LHCN-M2 (cell line): ENCODE measurements at regions not wholly inside any gene's neighbourhood (a gene's known extent, or its start where the extent isn't known, plus 50 kb on each side); places are given as distances from the start of the nearest gene placed in this dataset.

ENCODE experiments used
- DNase-seq: peaks from one replicate; pipeline ENCODE4 v3.0.0-alpha.2; 2012; ENCODE audit warnings: low read depth

- DNase-seq = no peak
These were observed 706.3 kb downstream of the ADGRL2 start for GRCh38 chr1:82507011-82507410.

GRCh38 chr1:82503822-82504221, 703.1 kb downstream of the ADGRL2 start:
- no peak for DNase-seq

DNA sequence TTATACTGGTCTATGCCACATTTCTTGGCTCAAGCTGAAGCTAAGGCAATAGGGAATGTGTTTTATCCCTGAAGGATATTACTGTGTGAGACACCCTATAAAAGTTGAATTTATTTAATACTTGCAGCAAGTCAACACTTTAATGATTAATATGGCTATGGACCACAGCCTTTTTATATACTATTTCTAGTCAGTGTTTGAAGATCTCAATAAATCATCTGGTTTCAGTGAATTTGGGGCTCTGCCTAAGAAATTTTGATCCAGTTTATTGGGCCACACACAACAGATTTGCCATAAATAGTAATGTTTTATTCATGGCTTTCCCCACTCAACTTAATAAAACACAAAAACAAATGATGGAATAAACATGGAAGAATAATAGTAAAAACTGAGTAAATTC, 698.3 kb downstream of the ADGRL2 start:
- DNase-seq = no peak

DNA sequence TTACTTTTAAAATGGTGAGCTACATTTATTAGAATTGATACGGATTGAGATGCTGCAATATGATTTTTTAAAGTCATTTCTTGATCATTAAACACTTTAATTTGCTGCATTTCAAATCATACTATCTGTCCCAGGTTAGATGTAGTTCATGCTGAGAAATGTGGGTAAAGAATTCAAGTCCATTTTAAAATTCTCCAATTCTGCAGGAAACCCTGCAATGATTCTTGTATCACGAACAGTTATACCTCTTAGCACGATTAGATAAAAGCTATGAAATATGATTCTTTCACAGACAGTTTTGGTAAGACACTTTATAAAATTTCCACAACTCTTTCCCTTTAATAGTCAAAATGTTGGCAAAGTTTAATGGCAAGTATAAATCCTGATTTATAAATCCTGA, 693.4 kb downstream of the ADGRL2 start:
- no peak for DNase-seq

- DNase-seq = no peak
These were observed 691.4 kb downstream of the ADGRL2 start for GRCh38 chr1:82492159-82492558.

DNA sequence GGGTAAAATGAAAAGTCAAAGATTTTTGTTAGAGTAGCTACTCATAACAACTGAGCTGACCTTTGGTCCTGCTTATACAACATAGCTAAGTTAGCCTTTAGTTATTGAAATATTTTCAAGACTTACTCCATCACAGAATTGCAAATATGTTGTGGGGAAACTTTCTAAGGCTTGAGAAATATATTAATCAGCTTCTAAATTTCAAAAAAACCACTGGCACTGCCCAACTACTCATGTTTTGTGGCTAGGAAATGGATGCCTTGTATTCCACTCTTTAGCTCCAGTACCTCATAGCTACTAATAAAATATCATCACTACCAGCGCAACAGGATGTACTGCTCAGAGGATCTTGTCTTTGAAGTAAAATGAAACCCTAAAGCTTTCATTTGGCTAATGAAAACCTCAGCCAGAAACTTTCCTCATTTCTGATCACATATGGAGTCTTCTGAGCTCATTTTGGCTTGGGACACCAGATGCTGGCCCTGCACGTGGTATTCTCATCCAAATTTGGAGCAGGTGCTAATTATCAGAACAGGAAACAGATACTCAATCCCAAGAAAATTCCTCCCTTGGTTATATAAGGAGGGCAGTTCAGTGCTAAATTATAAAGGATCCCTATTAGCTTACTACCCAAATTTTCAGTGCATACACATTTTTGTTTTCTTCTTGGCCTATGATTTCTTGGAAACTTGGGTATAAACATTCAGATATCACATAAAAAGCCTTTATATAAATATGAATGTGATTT, 690.7 kb downstream of the ADGRL2 start:
- peak; percentile 10 for DNase-seq

DNA sequence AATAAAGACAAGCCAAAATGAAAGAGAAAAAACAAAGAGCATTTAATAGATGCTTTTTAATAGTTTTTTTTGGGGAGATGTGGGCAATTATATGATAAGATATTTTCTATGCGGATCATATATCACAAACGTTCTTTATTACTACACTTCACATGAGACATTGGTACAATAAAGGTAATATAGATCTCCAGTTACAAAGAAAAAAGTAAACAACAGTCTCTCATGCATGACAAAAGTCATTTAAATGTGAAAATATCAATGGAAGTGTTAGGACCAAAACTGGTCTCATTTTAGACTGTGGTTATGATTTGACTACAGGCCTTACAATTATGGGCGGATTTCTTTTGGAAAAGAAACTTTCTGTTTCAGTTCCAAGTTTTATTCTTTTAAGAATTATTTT, 687.0 kb downstream of the ADGRL2 start:
- DNase-seq = no peak

- DNase-seq = no peak
These were observed 686.2 kb downstream of the ADGRL2 start for GRCh38 chr1:82486969-82487368.

DNA sequence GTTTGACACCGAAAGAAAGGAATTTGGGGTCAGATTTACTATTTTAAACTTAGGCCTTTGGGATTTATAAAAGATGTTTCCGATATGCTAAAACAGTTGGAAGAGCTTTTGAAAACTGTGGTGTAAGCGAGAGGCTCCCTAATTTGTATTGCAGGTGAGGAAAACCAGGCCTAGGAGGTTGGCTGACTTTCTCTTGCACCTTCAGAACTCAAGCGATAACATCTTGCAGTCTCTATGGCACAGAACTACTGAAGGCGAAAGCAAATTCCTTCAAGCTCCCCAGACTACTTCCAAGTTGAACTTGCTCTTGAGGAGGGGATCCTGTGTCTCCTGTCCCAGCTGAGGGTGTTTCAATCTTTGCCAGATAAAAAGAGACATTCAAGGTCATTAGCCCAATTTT, 685.7 kb downstream of the ADGRL2 start:
- no peak for DNase-seq

DNA sequence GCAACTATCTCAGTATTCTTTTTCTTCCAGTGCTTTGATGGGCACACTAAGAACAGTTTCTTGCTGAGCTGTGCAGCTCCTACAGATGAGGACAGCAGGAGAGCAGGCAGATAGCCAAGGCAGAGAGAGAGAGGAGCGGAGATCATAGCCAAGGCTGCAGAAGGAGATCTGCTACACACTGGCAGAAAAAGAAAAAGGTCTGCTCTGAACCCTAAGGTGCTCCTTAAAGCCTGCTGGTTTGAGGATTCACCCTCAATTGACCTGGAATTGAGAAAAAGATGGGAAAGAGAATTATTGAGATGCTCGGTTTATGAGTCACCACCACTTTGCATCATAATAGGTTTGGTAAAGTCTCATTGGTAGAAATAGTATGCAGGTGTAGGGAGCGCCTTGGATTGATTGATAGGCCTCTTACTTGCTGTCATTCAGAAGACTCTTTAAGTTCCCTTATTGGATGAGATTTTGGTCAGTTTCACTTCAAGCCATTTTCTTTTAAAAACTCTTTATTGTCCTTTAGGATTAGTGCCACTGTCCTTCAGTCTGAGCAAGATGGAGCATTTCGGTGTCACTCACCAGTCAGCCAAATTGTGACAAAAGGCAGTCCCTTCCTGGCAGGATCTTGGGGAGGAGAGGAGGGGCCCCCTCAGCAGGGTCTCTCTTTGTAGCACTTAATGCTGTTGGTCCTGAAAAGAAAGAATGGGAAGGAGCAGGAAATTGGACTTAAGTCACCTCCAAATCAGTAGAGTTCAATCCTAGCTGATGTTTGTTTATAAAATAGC, 685.0 kb downstream of the ADGRL2 start:
- peak; percentile 1 for DNase-seq

DNA sequence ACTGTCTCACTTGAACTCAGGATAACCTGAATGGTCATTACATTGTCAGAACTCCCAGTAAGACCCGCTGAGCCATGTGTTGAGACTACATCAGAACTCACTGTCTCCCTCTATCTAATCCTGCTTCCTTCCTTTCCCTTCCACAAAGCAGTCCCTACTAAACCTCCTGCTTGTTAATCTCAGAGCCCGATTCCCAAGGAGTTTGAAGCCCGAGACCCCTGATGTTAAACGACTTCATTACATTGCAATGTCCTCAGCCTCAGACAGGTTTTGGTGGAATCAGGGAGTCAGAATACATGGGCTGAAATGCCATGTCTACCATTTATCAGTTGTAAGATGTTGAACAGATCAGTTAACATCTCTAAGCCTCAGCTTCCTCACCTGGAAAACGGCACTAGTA, 682.4 kb downstream of the ADGRL2 start:
- DNase-seq = no peak

- no peak for DNase-seq
These were observed 678.2 kb downstream of the ADGRL2 start for GRCh38 chr1:82478916-82479315.

DNA sequence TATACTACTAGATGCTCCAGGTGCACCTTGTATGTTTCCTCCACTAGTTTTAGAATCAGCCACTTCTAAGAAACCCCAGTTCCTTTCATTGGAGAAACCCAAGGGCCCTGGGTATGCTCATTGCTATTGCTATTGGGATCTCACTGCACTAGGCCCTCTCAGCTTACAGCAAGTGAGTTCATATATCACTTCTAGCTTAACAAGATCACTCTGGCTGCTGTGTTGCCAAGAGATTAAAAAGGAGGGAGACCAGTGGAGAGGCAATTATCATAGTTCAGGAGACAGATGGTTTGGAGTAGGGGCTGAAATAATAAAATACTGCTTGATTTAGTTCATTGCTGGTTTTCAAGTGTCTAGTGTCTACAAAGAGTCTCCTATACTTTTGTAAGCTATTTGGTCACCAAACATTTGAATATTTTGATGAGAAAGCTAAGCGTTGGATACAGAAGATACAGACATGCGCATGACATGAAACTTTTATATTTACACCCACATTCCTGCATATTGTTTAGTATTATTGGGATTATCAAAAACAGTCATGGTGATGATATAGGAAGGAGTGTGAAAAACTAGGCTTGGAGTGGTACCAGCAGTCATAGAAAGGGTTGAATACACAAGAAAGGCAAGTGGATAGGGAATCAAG, 671.9 kb downstream of the ADGRL2 start:
- DNase-seq = no peak

GRCh38 chr1:82466891-82467290, 666.2 kb downstream of the ADGRL2 start:
- DNase-seq = no peak

- DNase-seq = no peak
These were observed 665.7 kb downstream of the ADGRL2 start for GRCh38 chr1:82466416-82466815.

DNA sequence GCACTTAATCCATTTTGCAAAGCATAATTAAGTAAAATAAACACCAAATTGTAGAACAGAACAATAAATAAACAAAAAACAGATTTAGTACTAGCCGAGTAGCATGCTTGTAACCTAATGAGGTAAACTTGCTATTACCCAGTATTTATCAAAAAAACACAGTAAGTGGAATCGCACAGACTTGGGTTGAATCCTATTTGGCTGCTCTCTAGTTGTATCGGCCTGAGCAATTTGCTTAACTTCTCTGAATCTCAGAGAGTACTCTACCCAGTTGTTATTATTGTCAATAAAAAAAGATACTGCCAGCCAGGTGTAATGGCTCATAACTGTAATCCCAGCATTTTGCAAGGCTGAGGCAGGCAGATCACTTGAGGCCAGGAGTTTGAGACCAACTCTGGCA, 664.3 kb downstream of the ADGRL2 start:
- DNase-seq = no peak

DNA sequence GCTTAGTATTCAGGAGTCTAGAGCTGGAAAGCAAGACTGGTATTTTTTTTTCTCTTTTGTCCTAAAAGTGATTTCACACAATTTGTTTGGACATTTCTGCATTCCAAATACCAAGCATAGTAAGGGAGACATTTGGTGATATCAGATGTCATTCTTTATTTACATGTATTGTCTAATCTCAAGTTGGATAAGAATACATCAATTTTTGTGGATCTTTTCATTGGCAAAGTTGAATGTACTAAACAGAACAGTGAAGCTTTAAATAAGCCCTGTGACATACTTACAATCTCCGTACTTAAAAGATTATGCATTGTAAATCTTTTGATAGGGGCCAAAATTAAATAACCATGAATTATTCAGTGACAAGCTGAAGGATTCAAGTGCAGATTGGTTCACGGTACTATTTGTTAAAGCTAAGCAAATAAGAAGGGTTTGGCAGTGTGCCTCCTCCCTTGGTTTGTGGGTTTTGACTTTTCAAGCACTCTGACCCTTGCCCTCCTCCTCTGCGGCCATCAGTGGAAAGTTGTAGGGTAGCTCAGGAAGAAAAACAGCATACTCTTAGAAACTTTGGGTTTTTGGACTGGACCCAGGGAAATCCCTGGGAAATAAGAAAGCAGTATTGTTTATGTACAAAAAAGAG, 663.7 kb downstream of the ADGRL2 start:
- DNase-seq = peak; percentile 31

DNA sequence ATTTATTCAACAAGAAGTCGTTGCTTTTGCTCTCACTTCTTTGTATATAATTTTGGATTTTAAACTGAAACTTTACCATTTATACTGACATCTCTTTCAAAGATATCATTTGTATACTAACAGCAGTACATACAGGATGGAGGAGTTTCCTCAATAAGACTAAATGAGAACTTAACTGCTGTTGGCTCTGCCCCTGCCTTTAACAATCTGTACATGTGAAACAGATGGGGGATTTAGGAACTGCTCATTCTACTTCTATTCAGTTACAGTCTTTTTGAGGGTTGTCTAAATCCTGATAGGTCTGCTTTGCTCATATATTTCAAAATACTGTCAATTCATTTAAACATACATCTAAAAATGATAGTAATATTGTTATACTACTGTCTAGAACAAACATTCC, 663.2 kb downstream of the ADGRL2 start:
- no peak for DNase-seq

- no peak for DNase-seq
These were observed 661.6 kb downstream of the ADGRL2 start for GRCh38 chr1:82462366-82462765.

- DNase-seq = no peak
These were observed 654.6 kb downstream of the ADGRL2 start for GRCh38 chr1:82455342-82455741.

DNA sequence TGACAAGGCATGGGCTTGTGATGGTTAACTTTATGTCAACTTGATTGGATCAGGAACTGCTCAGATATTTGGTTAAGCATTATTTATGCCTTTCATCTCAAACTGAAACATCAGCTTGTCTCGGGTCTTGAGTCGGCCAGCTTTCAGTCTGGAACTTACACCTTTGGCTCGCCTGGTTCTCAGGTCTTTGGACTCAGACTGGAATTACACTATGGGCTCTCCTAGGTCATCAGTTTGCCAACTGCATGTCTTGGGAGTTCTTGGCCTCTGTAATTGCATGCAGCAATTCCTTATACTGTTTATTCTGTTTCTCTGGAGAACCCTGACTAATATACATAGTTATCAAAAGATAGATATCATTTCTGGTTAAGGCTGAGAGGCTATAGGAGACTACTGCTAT, 653.7 kb downstream of the ADGRL2 start:
- DNase-seq = no peak

GRCh38 chr1:82453511-82454185, 652.9 kb downstream of the ADGRL2 start:
- no peak for DNase-seq
